WTC11 (cell line): ENCODE measurements at regions not wholly inside any gene's neighbourhood (a gene's known extent, or its start where the extent isn't known, plus 50 kb on each side); places are given as distances from the start of the nearest gene placed in this dataset.

Experiments
- ATAC-seq: fragments of 200-7000 bp; cut with Tn5 transposase; 2 replicates; pipeline ENCODE4 v1.10.0; 2021; ENCODE audit warnings: mild to moderate bottlenecking, moderate library complexity
- CTCF ChIA-PET: fragments of 300-600 bp; sonication (Branson Sonifier 250); formaldehyde crosslinking; loops from one replicate; lab custom pipeline; 2021; ENCODE audit warnings: antibody characterized with exemption; lab: Charles Lee
- POLR2A ChIA-PET: fragments of 350-600 bp; sonication (Branson Sonifier 250); formaldehyde crosslinking; loops from one replicate; lab custom pipeline; 2021; ENCODE audit warnings: antibody characterized with exemption; lab: Charles Lee
- DNase-seq: peaks from one replicate; pipeline ENCODE4 v3.0.0; 2021; ENCODE audit warnings: low spot score
- H3K27ac Mint-ChIP-seq: 2 replicates; pipeline ENCODE4 v1.8.0; 2021; ENCODE audit warnings: mixed read lengths
- H3K27me3 Mint-ChIP-seq: 2 replicates; pipeline ENCODE4 v1.8.0; 2021; ENCODE audit warnings: low read depth, mild to moderate bottlenecking, moderate library complexity, mixed read lengths
- H3K36me3 Mint-ChIP-seq: 2 replicates; pipeline ENCODE4 v1.8.0; 2021; ENCODE audit warnings: mixed read lengths
- H3K4me1 Mint-ChIP-seq: 2 replicates; pipeline ENCODE4 v1.8.0; 2022; ENCODE audit warnings: mixed read lengths
- H3K4me3 Mint-ChIP-seq: 2 replicates; pipeline ENCODE4 v1.8.0; 2021; ENCODE audit warnings: mild to moderate bottlenecking, moderate library complexity, mixed read lengths
- H3K9me3 Mint-ChIP-seq: 2 replicates; pipeline ENCODE4 v1.8.0; 2021; ENCODE audit warnings: mixed read lengths
- CBFB ChIP-seq: sonication (generic); formaldehyde crosslinking; IDR thresholded peaks from 2 replicates; pipeline ENCODE4 v1.8.1; 2022; ENCODE audit warnings: mild to moderate bottlenecking, low read depth, missing genetic modification reagents
- ETV6 ChIP-seq: sonication (generic); formaldehyde crosslinking; IDR thresholded peaks from 2 replicates; pipeline ENCODE4 v1.8.1; 2022; ENCODE audit warnings: mild to moderate bottlenecking, missing genetic modification reagents
- FOXJ3 ChIP-seq: sonication (generic); formaldehyde crosslinking; IDR thresholded peaks from 2 replicates; pipeline ENCODE4 v1.9.0; 2021; ENCODE audit warnings: missing genetic modification reagents, mild to moderate bottlenecking, borderline replicate concordance
- NFATC4 ChIP-seq: fragments of 250-450 bp; sonication (Bioruptor Pico); IDR thresholded peaks from 2 replicates; pipeline ENCODE4 v1.9.0; 2021; ENCODE audit warnings: mild to moderate bottlenecking
- NR3C1 ChIP-seq: sonication (generic); formaldehyde crosslinking; conservative IDR thresholded peaks from 2 replicates; pipeline ENCODE4 v1.8.1; 2023; ENCODE audit warnings: low read depth, mild to moderate bottlenecking, missing genetic modification reagents
- SMAD4 ChIP-seq: sonication (generic); formaldehyde crosslinking; IDR thresholded peaks from 2 replicates; pipeline ENCODE4 v1.8.0; 2022; ENCODE audit warnings: mild to moderate bottlenecking, missing genetic modification reagents
- SP1 ChIP-seq: sonication (generic); formaldehyde crosslinking; conservative IDR thresholded peaks from 2 replicates; pipeline ENCODE4 v1.8.1; 2022; ENCODE audit warnings: missing genetic modification reagents
- TF ChIP-seq, protein P1 (sequence below): fragments of 250-450 bp; sonication (Bioruptor Pico); conservative IDR thresholded peaks from 2 replicates; pipeline ENCODE4 v1.9.0; 2021; ENCODE audit warnings: mild to moderate bottlenecking
- TF ChIP-seq, protein P2 (sequence below): fragments of 250-450 bp; sonication (Bioruptor Pico); IDR thresholded peaks from 2 replicates; pipeline ENCODE4 v2.1.2; 2022; ENCODE audit warnings: mild to moderate bottlenecking, moderate library complexity
- TF ChIP-seq, protein P3 (sequence below): sonication (generic); formaldehyde crosslinking; IDR thresholded peaks from 2 replicates; pipeline ENCODE4 v1.8.0; 2022; ENCODE audit warnings: missing genetic modification reagents

DNA sequence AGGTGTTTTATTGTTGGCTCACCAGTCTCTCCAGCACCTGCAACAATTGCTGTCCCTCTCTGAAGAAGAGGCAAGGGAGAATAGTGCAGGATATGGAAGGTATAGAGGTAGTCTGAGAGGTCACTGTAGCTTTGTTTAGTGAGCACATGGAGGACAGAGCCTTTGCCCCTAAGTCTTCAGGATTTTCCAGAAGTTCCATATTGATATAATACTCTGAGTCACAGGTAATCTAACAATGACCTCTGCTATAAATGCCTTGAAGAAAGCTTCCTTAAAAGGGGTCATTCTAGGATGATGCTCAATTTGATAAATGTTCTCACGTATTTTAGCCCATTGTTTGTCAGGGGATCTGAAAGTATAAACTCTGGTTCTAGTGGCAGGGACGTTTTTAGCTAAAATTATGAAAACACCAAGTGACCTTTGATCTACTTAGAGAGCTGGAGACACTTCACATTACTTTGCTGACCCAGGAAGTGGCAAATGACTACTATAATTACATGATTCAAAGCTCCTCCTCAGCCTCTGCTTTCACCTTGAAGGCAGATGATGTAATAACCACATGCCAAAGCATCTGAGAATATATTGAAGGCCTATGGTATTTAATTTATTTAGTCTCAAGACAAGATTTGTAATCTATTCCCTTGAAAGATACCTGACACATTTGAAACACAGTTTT is 366.9 kb upstream of the NUDT12 start:
- Mint-ChIP-seq H3K27ac (no peak overlapping the region), H3K27me3 (no peaks in the 10 kb centered on the region), H3K36me3 (no peaks in the 10 kb centered on the region), H3K4me1 (peaks cover 14% of the 10 kb centered on the region), H3K9me3 (peaks cover 5% of the 10 kb centered on the region), H3K4me3 (no peak overlapping the region)
- POLR2A ChIA-PET: no interaction called here
- TF ChIP-seq SMAD4 (CRISPR knock-in tag) (no peak), NFATC4 (no peak), NR3C1 (CRISPR knock-in tag) (no peak), CBFB (CRISPR knock-in tag) (no peak), FOXJ3 (no peak)
- TF ChIP-seq, protein P1, sequence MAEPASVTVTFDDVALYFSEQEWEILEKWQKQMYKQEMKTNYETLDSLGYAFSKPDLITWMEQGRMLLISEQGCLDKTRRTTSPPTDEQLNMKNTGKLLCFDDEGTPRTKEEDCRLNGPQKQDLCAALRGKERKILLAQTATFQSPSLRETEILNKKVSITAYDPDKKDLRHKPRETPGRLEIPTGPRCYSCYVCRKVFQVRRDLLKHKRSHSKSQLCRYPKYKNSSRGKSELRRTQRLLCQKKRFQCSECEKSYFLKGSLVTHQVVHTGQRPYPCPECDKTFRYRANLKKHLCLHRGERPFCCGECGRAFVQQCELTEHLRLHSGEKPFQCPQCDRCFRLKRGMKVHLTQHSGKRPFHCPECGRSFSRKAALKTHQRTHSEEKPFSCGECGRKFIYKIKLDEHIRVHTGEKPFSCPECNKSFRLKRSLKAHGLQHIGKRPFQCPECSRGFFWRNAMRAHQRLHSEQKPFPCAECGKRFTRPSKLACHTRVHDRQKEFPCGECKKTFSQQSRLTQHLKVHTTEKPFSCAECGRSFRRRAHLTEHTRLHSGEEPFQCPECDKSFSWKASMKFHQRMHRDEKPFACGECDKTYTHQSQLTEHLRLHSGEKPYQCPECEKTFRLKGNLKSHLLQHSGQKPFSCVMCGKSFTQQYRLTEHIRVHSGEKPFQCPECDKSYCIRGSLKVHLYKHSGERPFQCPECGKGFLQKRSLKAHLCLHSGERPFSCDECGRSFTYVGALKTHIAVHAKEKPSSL (CRISPR knock-in tag): no peak
- TF ChIP-seq, protein P2, sequence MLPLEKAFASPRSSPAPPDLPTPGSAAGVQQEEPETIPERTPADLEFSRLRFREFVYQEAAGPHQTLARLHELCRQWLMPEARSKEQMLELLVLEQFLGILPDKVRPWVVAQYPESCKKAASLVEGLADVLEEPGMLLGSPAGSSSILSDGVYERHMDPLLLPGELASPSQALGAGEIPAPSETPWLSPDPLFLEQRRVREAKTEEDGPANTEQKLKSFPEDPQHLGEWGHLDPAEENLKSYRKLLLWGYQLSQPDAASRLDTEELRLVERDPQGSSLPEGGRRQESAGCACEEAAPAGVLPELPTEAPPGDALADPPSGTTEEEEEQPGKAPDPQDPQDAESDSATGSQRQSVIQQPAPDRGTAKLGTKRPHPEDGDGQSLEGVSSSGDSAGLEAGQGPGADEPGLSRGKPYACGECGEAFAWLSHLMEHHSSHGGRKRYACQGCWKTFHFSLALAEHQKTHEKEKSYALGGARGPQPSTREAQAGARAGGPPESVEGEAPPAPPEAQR: no peak
- no peak for ATAC-seq
- CTCF ChIA-PET: no interaction called here
- DNase-seq: no peak

DNA sequence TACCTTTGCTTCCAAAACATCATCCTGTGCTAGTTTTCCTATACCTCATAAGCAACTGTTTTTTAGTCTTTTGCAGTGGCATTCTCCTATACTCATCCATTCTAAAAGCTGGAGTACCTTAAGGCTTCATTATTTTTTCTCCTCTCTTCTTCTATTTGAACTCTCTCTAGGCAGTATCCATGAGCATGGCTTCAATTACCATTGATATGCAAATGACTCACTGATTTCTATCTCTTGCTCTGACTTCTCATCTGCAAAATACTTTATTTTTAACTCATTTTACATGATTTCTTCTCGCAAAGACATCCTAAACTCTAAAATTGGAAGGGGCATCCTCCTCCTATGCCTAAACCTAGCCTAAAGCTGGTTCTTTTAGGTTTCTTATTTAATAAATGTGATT is 365.1 kb upstream of the NUDT12 start:
- Mint-ChIP-seq H3K4me3 (no peak overlapping the region), H3K27me3 (no peaks in the 10 kb centered on the region), H3K36me3 (no peaks in the 10 kb centered on the region), H3K27ac (no peak overlapping the region), H3K4me1 (peaks cover 18% of the 10 kb centered on the region), H3K9me3 (peaks cover 5% of the 10 kb centered on the region)
- DNase-seq (no peak), ATAC-seq (peak; percentile 57; the same call in 1 of the 2 replicates)
- POLR2A ChIA-PET: no interaction called here
- TF ChIP-seq SP1 (CRISPR knock-in tag) (no peak), ETV6 (no peak), NR3C1 (CRISPR knock-in tag) (no peak)
- TF ChIP-seq, protein P2: no peak
- TF ChIP-seq, protein P1 (CRISPR knock-in tag): no peak
- TF ChIP-seq, protein P3, sequence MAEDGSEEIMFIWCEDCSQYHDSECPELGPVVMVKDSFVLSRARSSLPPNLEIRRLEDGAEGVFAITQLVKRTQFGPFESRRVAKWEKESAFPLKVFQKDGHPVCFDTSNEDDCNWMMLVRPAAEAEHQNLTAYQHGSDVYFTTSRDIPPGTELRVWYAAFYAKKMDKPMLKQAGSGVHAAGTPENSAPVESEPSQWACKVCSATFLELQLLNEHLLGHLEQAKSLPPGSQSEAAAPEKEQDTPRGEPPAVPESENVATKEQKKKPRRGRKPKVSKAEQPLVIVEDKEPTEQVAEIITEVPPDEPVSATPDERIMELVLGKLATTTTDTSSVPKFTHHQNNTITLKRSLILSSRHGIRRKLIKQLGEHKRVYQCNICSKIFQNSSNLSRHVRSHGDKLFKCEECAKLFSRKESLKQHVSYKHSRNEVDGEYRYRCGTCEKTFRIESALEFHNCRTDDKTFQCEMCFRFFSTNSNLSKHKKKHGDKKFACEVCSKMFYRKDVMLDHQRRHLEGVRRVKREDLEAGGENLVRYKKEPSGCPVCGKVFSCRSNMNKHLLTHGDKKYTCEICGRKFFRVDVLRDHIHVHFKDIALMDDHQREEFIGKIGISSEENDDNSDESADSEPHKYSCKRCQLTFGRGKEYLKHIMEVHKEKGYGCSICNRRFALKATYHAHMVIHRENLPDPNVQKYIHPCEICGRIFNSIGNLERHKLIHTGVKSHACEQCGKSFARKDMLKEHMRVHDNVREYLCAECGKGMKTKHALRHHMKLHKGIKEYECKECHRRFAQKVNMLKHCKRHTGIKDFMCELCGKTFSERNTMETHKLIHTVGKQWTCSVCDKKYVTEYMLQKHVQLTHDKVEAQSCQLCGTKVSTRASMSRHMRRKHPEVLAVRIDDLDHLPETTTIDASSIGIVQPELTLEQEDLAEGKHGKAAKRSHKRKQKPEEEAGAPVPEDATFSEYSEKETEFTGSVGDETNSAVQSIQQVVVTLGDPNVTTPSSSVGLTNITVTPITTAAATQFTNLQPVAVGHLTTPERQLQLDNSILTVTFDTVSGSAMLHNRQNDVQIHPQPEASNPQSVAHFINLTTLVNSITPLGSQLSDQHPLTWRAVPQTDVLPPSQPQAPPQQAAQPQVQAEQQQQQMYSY (CRISPR knock-in tag): no peak
- CTCF ChIA-PET: no interaction called here
